MM.1S (cell line): ENCODE measurements at regions not wholly inside any gene's neighbourhood (a gene's known extent, or its start where the extent isn't known, plus 50 kb on each side); places are given as distances from the start of the nearest gene placed in this dataset.

ENCODE experiments used
- DNase-seq: peaks from one replicate; pipeline ENCODE4 v3.0.0-alpha.2; 2015
- H2AFZ ChIP-seq: fragments of 300-600 bp; sonication (generic); 2 replicates; pipeline ENCODE4 v1.6.0; 2016; ENCODE audit warnings: antibody characterized with exemption, low read length
- H3F3A ChIP-seq: fragments of 300-600 bp; sonication (generic); 2 replicates; pipeline ENCODE4 v1.6.1; 2016; ENCODE audit warnings: mild to moderate bottlenecking, antibody characterized with exemption, low read length, moderate library complexity, mixed read lengths; ENCODE audit not compliant: insufficient read depth
- H3K27ac ChIP-seq: fragments of 300-600 bp; sonication (generic); 2 replicates; pipeline ENCODE4 v1.5.1; 2016; ENCODE audit warnings: mild to moderate bottlenecking, low read length
- H3K27me3 ChIP-seq: fragments of 300-600 bp; sonication (generic); replicated peaks from 2 replicates; pipeline ENCODE4 v1.6.0; 2016; ENCODE audit warnings: low read length; ENCODE audit not compliant: insufficient read depth
- H3K36me3 ChIP-seq: fragments of 300-600 bp; sonication (generic); replicated peaks from 2 replicates; pipeline ENCODE4 v1.6.1; 2016; ENCODE audit warnings: mild to moderate bottlenecking, low read length, mixed read lengths; ENCODE audit not compliant: insufficient read depth
- H3K4me1 ChIP-seq: fragments of 300-600 bp; sonication (generic); 2 replicates; pipeline ENCODE4 v1.6.1; 2016; ENCODE audit warnings: low read length, mixed read lengths
- H3K4me2 ChIP-seq: fragments of 300-600 bp; sonication (generic); 2 replicates; pipeline ENCODE4 v1.6.0; 2016; ENCODE audit warnings: low read depth, low read length
- H3K4me3 ChIP-seq: fragments of 300-600 bp; sonication (generic); 2 replicates; pipeline ENCODE4 v1.5.1; 2016; ENCODE audit warnings: low read length, mixed read lengths
- H3K79me2 ChIP-seq: fragments of 300-600 bp; sonication (generic); 2 replicates; pipeline ENCODE4 v1.6.1; 2016; ENCODE audit warnings: mixed run types, low read length, mixed read lengths
- H3K9ac ChIP-seq: fragments of 300-600 bp; sonication (generic); 2 replicates; pipeline ENCODE4 v1.6.1; 2016; ENCODE audit warnings: low read length, mixed read lengths
- H3K9me2 ChIP-seq: fragments of 300-600 bp; sonication (generic); replicated peaks from 2 replicates; pipeline ENCODE4 v1.6.1; 2016; ENCODE audit warnings: mild to moderate bottlenecking, low read length, mixed read lengths; ENCODE audit not compliant: insufficient read depth
- H3K9me3 ChIP-seq: fragments of 300-600 bp; sonication (generic); replicated peaks from 2 replicates; pipeline ENCODE4 v1.6.1; 2016; ENCODE audit warnings: mild to moderate bottlenecking, low read length, mixed read lengths; ENCODE audit not compliant: insufficient read depth
- H4K20me1 ChIP-seq: fragments of 300-600 bp; sonication (generic); 2 replicates; pipeline ENCODE4 v1.6.1; 2016; ENCODE audit warnings: mild to moderate bottlenecking, low read length, moderate library complexity, mixed read lengths; ENCODE audit not compliant: insufficient read depth
- CTCF ChIP-seq: fragments of 300-600 bp; sonication (generic); IDR thresholded peaks from 2 replicates; pipeline ENCODE4 v1.5.1; 2016; ENCODE audit warnings: antibody characterized with exemption, low read length, mixed read lengths
- EZH2 ChIP-seq: fragments of 300-600 bp; sonication (generic); optimal IDR thresholded peaks from 2 replicates; pipeline ENCODE3; 2017; ENCODE audit warnings: low read depth, mild to moderate bottlenecking, antibody characterized with exemption, low read length, mixed read lengths
- EZH2phosphoT487 ChIP-seq: fragments of 300-600 bp; sonication (generic); IDR thresholded peaks from 2 replicates; pipeline ENCODE4 v1.6.1; 2018; ENCODE audit warnings: antibody characterized with exemption, low read length

GRCh38 chrX:39384996-39385395 is 583.7 kb downstream of the MID1IP1 start:
- Histone ChIP-seq H4K20me1 (no peaks in the 10 kb centered on the region), H3K27ac (no peak overlapping the region), H3K36me3 (no peaks in the 10 kb centered on the region), H3K9ac (no peak overlapping the region), H3K4me2 (no peak overlapping the region), H3K9me2 (no peaks in the 10 kb centered on the region), H3K9me3 (no peaks in the 10 kb centered on the region), H3K4me3 (no peak overlapping the region), H3K27me3 (no peaks in the 10 kb centered on the region), H2AFZ (no peak overlapping the region), H3F3A (no peaks in the 10 kb centered on the region), H3K79me2 (no peaks in the 10 kb centered on the region), H3K4me1 (no peaks in the 10 kb centered on the region)
- no peak for DNase-seq
- TF ChIP-seq CTCF, result no peak
- no peak for TF ChIP-seq EZH2
- no peak for TF ChIP-seq EZH2phosphoT487

- H3K4me1 ChIP-seq, result no peaks in the 10 kb centered on the region
- no peak for DNase-seq
- no peak overlapping the region for H3K4me3 ChIP-seq
- no peaks in the 10 kb centered on the region for H4K20me1 ChIP-seq
- no peaks in the 10 kb centered on the region for H3K79me2 ChIP-seq
- H3F3A ChIP-seq, result no peaks in the 10 kb centered on the region
- H3K27me3 ChIP-seq, result no peaks in the 10 kb centered on the region
- H3K36me3 ChIP-seq, result no peaks in the 10 kb centered on the region
- TF ChIP-seq EZH2phosphoT487, result no peak
- no peak for TF ChIP-seq EZH2
- no peak for TF ChIP-seq CTCF
- no peak overlapping the region for H3K27ac ChIP-seq
- H3K9me2 ChIP-seq, result no peaks in the 10 kb centered on the region
- no peak overlapping the region for H2AFZ ChIP-seq
- no peaks in the 10 kb centered on the region for H3K9me3 ChIP-seq
- no peak overlapping the region for H3K9ac ChIP-seq
- no peak overlapping the region for H3K4me2 ChIP-seq
Observed at GRCh38 chrX:39388730-39389129, 587.5 kb downstream of the MID1IP1 start.

GRCh38 chrX:39396358-39396995 is 595.2 kb downstream of the MID1IP1 start:
- Histone ChIP-seq H3K9me2 (no peaks in the 10 kb centered on the region), H3F3A (no peaks in the 10 kb centered on the region), H3K79me2 (no peaks in the 10 kb centered on the region), H3K4me1 (no peaks in the 10 kb centered on the region), H3K9me3 (no peaks in the 10 kb centered on the region), H4K20me1 (no peaks in the 10 kb centered on the region), H2AFZ (no peak overlapping the region), H3K4me3 (no peak overlapping the region), H3K27me3 (no peaks in the 10 kb centered on the region), H3K36me3 (no peaks in the 10 kb centered on the region), H3K27ac (no peak overlapping the region), H3K4me2 (no peak overlapping the region), H3K9ac (no peak overlapping the region)
- TF ChIP-seq CTCF (no peak), EZH2phosphoT487 (no peak), EZH2 (no peak)
- DNase-seq, result no peak
